ENCODE measurements at regions not wholly inside any gene's neighbourhood (a gene's known extent, or its start where the extent isn't known, plus 50 kb on each side); places are given as distances from the start of the nearest gene placed in this dataset.
"Not testable (repeated sequence)": the region's sequence is repeated elsewhere in the genome, so short reads cannot be mapped to it uniquely, and the experiment has no call there.

- no peak for DNase-seq
Observed at GRCh38 chr5:82596451-82596850, 318.3 kb upstream of the RPS23 start.

DNA sequence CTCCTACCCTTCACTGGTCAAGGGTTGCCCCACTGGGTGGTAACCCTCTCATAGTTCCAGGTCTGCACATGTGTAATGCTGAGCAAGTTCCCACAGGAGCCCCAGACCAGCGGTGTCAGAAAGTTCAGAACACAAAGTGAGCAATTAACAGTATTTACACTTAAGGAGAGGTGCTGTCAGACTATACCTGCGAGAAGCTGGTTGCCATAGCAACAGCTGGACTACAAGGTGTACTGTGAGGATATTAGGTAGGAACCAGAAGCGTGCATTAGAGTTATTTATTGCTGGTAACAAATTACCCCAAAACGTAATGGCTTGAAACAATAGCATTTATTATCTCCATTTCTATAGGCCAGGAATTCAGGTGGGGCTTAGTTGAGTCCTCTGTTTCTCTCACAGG lies 317.0 kb upstream of the RPS23 start:
- DNase-seq, result no peak

DNA sequence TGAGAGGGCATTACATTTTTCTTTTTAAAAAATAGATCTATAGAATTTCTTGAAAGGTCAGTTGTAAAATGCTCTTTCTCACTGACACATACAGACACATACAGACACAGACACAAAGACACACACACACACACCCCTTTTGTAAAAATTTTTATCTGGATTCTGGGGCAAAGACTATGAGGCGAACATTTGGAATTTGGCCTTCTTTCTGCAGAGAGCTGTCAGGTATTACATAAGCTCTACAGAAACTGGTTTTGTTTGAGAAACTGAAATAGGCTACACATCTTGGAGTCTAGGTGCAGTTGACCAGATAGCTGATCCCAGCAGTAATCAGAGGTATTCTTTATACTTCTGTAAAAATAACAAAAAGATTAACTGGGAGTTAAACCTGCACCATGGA lies 315.9 kb upstream of the RPS23 start:
- DNase-seq, result no peak

GRCh38 chr5:82593481-82593880 lies 315.3 kb upstream of the RPS23 start:
- DNase-seq, result no peak

DNA sequence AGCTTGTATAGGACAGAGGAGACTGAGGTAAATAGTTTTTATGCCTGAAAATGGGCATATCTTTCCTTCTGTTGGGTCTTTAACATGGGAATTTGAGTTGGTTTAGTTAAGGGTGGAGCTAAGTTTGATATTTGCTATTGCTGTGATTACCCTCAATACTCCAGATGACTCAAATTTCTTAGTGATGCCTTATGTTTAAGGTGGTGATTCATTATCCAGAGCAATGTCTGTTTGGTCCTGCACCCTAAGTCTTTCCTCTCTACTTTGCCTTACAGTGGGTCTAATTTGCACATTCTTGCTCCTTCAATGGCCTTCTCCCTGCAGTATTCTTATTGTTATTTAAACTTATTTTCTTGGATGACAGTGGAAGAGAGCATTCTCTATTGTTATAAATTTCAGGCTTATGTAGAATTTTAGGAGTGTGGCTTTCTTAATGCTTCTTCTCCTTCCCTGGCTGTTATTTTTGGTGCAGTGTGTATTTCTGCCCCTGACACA lies 312.9 kb upstream of the RPS23 start:
- no peak for DNase-seq

GRCh38 chr5:82590112-82590511 lies 312.0 kb upstream of the RPS23 start:
- no peak for DNase-seq

DNA sequence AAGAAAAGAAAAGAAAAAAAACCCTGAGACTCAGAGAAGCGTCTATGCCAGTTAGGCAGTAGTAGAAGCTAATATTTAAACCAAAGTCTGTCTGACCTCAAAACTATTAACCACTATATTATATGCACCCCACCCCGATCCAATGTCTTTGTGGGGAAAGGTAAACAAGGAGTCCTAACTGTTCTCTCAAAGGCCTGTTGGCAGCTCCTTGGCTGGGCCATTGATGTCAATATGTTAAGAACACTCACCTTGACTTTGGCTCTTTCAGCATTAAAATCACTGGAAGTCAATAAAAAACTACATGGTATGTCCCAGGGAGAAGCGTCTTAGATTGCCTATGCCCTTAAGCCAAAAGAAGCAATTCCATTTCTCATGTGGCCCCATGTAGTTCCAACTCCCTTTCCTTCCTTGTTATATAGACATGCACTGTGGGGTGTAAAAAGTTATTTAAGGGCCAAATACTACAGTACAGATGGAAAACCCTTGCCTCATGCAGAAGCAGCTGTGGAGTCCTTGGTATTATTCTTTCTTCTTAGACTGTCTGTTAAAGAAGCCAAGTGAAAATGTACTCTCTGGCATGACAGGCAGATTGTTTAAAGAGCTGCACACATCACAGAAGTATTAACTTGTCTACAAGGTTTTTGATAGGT lies 308.6 kb upstream of the RPS23 start:
- no peak for DNase-seq

DNA sequence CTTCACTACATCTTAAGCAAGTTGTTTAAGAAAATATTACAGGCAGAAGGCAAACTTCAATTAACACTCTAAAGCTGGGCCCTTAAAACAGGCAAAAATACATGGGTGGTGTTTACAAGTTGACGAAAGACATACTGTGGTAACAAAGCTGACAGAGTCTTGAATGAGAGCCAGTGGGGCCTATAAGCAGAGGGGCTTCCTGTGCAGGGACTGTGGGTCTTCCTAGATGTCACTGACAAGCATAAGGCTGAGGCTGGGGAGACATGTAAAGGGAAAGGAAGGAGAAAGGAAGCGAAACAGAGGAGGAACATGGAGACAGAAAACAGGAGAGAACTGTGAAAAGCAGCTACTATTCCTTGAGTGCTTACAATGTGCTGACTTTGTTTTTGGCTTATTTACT lies 308.0 kb upstream of the RPS23 start:
- DNase-seq, result no peak

DNA sequence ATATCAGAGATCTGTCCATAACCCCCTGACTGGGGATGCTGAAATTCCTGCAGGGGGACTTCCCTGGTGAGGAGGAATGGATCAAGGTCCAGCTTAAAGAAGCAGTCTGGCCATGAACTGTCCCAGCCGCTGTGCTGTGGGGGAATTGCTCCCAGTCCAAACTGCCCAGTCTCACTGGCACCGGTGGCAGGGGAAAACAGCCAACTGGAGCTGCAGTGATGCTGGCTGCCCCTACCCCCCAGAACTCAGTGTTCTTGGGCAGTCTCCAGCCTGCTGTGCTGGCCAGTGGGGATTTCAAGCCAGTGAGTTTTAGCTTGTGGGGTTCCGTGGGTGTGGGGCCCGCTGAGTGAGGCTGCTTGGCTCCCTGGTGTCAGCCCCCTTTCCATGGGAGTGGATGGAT lies 306.5 kb upstream of the RPS23 start:
- DNase-seq, result no peak

- not testable (repeated sequence) for DNase-seq
Observed at GRCh38 chr5:82583331-82583730, 305.2 kb upstream of the RPS23 start.

DNA sequence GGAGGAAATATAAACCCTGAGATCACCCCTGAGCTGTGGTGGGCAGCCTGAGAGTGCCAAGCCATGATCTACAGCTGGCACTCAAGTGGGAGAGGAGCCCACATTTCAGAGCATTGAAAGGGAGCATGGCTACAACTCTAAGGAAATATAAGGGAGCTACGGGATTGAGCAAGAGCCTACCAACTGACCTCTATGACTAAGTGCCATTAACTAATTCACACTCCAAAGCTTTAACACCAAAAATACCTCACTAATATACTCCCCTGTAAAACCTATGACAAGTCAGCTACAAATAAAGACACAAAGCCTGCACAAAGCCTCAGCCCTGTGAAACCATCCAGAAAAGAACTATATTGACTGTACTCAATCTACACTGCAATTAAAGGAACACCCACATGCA lies 286.8 kb upstream of the RPS23 start:
- no peak for DNase-seq

GRCh38 chr5:82563745-82564144 lies 285.6 kb upstream of the RPS23 start:
- DNase-seq, result no peak

DNA sequence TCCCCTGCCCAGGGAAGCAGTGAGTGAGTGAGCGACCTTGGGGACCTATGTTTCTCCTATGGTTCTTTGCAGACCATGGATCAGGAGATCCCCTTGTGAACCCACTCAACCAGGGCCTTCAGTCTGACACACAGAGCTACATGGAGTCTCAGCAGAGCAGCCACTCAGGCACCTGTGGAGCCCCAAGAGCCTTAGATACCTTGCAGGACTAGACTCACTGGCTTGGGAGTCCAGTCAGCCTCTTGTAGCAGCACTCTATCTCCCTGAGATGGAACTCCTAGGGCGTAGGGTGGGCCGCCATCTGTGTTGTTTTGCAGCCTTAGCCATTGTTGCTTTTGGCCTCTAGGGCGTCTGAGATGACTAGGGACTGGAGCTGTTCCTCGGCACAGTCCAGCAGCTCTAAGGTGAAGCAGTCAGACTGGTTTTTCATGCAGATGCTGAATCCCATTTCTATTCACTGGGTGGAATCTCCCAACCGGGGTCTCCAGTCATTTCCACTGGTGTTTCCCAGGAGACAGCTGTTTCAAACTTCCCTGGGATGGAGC lies 284.6 kb upstream of the RPS23 start:
- no peak for DNase-seq

DNA sequence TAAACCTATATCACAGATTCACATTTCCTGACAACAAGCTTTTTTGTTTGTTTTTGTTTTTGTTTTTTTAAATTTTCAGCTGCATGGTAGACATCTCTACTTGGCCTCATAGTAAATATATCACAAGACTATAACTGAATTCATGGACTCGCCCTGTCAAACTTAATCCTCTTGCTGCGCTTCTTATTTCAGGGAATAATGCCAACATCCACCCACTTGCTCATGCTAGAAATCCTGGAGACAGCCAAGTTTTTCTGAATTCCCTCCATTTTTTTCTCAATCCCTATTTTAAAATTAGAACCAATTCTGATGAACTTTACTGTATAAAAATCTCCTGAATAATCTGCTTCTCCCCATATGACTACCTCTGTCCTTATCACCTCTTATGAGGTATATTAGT lies 283.6 kb upstream of the RPS23 start:
- no peak for DNase-seq

DNA sequence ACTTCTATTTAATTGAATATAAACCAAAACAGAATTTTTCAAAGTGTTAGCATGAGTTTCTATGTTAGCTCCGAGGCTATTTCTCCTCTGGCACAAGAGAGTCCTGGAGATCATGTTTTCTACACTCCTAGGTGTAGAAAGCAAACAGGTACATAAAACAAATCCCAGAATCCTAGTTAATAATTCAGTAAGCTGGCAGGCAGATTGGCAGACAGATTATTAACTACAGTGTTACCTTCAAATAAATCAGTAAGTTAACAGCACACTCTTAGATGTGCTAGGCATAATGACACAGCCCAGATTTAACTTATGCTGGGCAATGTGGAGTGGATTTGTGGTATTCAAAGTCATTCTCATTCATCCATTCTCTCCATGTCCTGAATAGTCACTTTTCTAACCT lies 282.8 kb upstream of the RPS23 start:
- DNase-seq, result no peak

- DNase-seq, result no peak
Observed at GRCh38 chr5:82560561-82560960, 282.4 kb upstream of the RPS23 start.

GRCh38 chr5:82551840-82552385 lies 273.8 kb upstream of the RPS23 start:
- no peak for DNase-seq

DNA sequence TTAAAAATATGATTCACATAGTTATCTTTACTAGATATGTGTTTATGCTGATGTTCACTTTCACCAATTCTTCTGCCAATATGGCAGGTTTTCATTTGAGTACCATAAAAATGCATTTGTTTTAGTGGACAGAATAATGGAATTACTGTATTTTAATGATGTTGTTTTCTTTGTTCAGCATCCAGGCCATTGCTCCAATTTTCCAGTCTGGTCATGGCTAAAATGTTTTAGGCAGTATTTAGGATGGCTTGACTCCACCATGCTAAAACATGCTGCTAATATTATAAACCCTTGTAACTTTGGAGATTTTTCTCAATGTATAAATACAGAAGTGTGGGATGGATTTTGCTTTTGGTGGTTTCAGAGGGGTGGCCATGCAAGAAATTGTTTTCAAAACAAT lies 273.0 kb upstream of the RPS23 start:
- no peak for DNase-seq

- DNase-seq, result no peak
Observed at GRCh38 chr5:82549263-82549662, 271.1 kb upstream of the RPS23 start.

DNA sequence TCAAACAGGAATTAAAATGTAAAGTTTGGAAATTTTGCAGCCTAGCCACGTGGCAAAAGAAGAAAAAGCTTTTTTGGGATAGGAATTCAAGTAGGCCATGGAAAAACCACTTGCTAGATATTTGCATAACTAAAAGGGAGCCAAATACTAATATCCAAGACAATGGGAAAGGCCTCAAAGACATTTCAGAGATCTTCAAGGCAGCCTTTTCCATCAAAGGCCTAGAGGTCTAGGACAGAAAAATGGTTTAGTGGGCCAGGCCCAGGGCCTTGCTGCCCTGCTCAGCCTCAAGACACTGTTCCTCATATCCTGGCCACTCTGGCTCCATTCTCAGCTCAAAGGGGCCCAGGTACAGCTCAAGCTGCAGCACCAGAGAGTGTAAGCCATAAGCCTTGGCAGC lies 265.9 kb upstream of the RPS23 start:
- no peak for DNase-seq

- DNase-seq, result no peak
Observed at GRCh38 chr5:82540301-82540700, 262.1 kb upstream of the RPS23 start.

GRCh38 chr5:82538339-82539034 lies 260.3 kb upstream of the RPS23 start:
- DNase-seq, result no peak

- no peak for DNase-seq
Observed at GRCh38 chr5:82537687-82538306, 259.6 kb upstream of the RPS23 start.

DNA sequence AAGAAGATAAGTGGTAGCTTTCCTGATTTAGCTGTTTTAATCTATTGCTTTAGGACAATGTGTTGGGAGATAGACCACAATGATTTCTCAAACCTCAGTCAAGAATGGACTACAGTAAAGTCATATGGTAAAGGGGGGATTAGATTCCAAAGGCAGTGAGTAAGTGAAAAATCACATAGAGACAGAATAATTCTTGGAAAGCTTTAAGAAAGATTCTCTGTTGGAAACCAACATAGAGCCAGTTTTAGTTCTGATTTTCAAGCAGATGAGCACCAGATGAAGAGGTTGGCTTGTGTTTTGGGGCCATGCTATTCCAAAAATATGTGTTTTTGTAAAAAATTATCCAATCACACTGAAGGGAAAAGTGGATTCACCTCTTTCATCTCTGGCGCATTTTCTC lies 256.8 kb upstream of the RPS23 start:
- DNase-seq, result no peak

Measured in activated CD4-positive, alpha-beta T cell treated with anti-CD3 and anti-CD28 coated beads, Interleukin-10, Interleukin-2, amounts not matched to agents 100 ng/mL and 50 ng/mL, durations not matched to agents 16 hours and 8 hours (primary cell).